Astrocyte of the cerebellum (primary cell): ENCODE measurements at regions not wholly inside any gene's neighbourhood (a gene's known extent, or its start where the extent isn't known, plus 50 kb on each side); places are given as distances from the start of the nearest gene placed in this dataset.

Experiments
- DNase-seq: peaks from one replicate; pipeline ENCODE4 v3.0.0-alpha.2; 2011; ENCODE audit warnings: low read depth
- H3K4me3 ChIP-seq: 2 replicates; pipeline ENCODE4 v1.5.1; 2011; ENCODE audit warnings: mild to moderate bottlenecking, low read depth, low read length, moderate library complexity
- CTCF ChIP-seq: IDR thresholded peaks from 2 replicates; pipeline ENCODE4 v1.5.1; 2012; ENCODE audit warnings: low read length, low read depth, moderate library complexity, mild to moderate bottlenecking; ENCODE audit errors: missing control alignments
- in situ Hi-C: cut with HindIII; loops from 2 replicates; pipeline ENCODE4 v1.10.0; 2017; ENCODE audit warnings: low sequenced_read_pairs

- in situ Hi-C loops, result no loop called here
- no peak for DNase-seq
- no peak for TF ChIP-seq CTCF
- no peak overlapping the region for H3K4me3 ChIP-seq
Observed at GRCh38 chr15:45827275-45827674, 192.4 kb downstream of the SQOR start.

- in situ Hi-C loops, result no loop called here
- H3K4me3 ChIP-seq, result no peak overlapping the region
- TF ChIP-seq CTCF, result no peak
- DNase-seq, result no peak
Observed at GRCh38 chr15:45827766-45828165, 192.9 kb downstream of the SQOR start.

- in situ Hi-C loops, result no loop called here
- H3K4me3 ChIP-seq, result no peak overlapping the region
- no peak for DNase-seq
- TF ChIP-seq CTCF, result no peak
Observed at GRCh38 chr15:45829336-45830153, 194.7 kb downstream of the SQOR start.

GRCh38 chr15:45831787-45832186, 197.0 kb downstream of the SQOR start:
- in situ Hi-C loops, result no loop called here
- no peak overlapping the region for H3K4me3 ChIP-seq
- no peak for TF ChIP-seq CTCF
- no peak for DNase-seq

GRCh38 chr15:45834622-45835021, 199.8 kb downstream of the SQOR start:
- no peak for TF ChIP-seq CTCF
- no peak overlapping the region for H3K4me3 ChIP-seq
- DNase-seq, result no peak
- in situ Hi-C loops, result no loop called here

GRCh38 chr15:45842151-45842550, 207.3 kb downstream of the SQOR start:
- no peak for DNase-seq
- TF ChIP-seq CTCF, result no peak
- H3K4me3 ChIP-seq, result no peak overlapping the region
- in situ Hi-C loops, result no loop called here
